K562 (cell line): ENCODE measurements at regions not wholly inside any gene's neighbourhood (a gene's known extent, or its start where the extent isn't known, plus 50 kb on each side); places are given as distances from the start of the nearest gene placed in this dataset.
A peak's percentile ranks its signal among the peaks of the same experiment; 100 is the strongest.

Experiments used
- ATAC-seq: fragments of 200-7000 bp; cut with Tn5 transposase; 3 replicates; pipeline ENCODE4 v1.9.1; 2020; ENCODE audit warnings: moderate library complexity
- BruUV-seq: library from RNA; stranded (reverse); fragments of 400-500 nt; replicated peaks from 2 replicates; lab custom pipeline; 2021; lab: Mats Ljungman, UMichigan
- CTCF ChIA-PET: fragments of 300-600 bp; formaldehyde crosslinking; extraction: SDS; loops from one replicate; lab custom pipeline; 2021; ENCODE audit warnings: low intra/inter-chr PET ratio; lab: Yijun Ruan, JAX
- POLR2A ChIA-PET: fragments of 300-600, 350-650 bp; sonication (Branson Sonifier 250); formaldehyde crosslinking; extraction: SDS; loops from one replicate; lab custom pipeline; 2021; ENCODE audit warnings: antibody characterized with exemption, inconsistent platforms; lab: Yijun Ruan, JAX
- DNase-seq, 4 experiments: peaks; one replicate each; pipeline versions ENCODE4 v3.0.0 to v3.0.0-alpha.2; 2011 to 2018; ENCODE audit warnings: low spot score in 3 of 4, mixed read lengths in 3 of 4; ENCODE audit errors: extremely low read depth in 1 of 4
- FAIRE-seq: peaks from 2 replicates; lab custom pipeline; 2011; peaks lifted over from hg19 to GRCh38; lab: Jason Lieb, UNC
- H2AFZ ChIP-seq: 2 replicates; pipeline ENCODE4 v1.6.0; 2011; ENCODE audit warnings: low read depth, low read length, control low read depth, inconsistent platforms
- H3K27ac ChIP-seq: fragments of 200-600 bp; 3 replicates; pipeline ENCODE4 v1.8.0; 2011; ENCODE audit warnings: low read depth, mild to moderate bottlenecking, control low read depth, inconsistent platforms, low read length, moderate library complexity, mixed read lengths; ENCODE audit errors: extremely low read depth
- H3K27me3 ChIP-seq, 2 experiments: fragments of 300-600 bp in 1 of 2; 2 replicates in 1 of 2; 3 replicates in 1 of 2; pipeline versions ENCODE4 v1.6.0 to v1.8.0; 2011; ENCODE audit warnings: inconsistent platforms in 2 of 2, low read length in 2 of 2, mild to moderate bottlenecking in 1 of 2, mixed read lengths in 1 of 2, moderate library complexity in 1 of 2; ENCODE audit not compliant: control insufficient read depth in 2 of 2, insufficient read depth in 2 of 2
- H3K36me3 ChIP-seq: fragments of 300-600 bp; 3 replicates; pipeline ENCODE4 v1.8.0; 2011; ENCODE audit warnings: mild to moderate bottlenecking, low read length, inconsistent platforms; ENCODE audit not compliant: control insufficient read depth, insufficient read depth
- H3K4me1 ChIP-seq, 2 experiments: fragments of 200-600 bp in 1 of 2; replicated peaks in 1 of 2; 2 replicates in 1 of 2; 3 replicates in 1 of 2; pipeline versions ENCODE4 v1.5.1 to v1.8.0; 2011; ENCODE audit warnings: inconsistent platforms in 2 of 2, low read length in 2 of 2, mild to moderate bottlenecking in 1 of 2, mixed read lengths in 1 of 2, moderate library complexity in 1 of 2; ENCODE audit not compliant: control insufficient read depth in 2 of 2, insufficient read depth in 2 of 2
- H3K4me2 ChIP-seq: 2 replicates; pipeline ENCODE4 v1.6.1; 2011; ENCODE audit warnings: low read length, control low read depth, inconsistent platforms, mixed read lengths; ENCODE audit not compliant: insufficient read depth
- H3K4me3 ChIP-seq: fragments of 200-600 bp; sonication (generic), shearing (Covaris generic); 2 replicates; pipeline ENCODE4 v1.5.1; 2016; ENCODE audit warnings: control low read depth, inconsistent platforms
- H3K79me2 ChIP-seq: fragments of 200-600 bp; 3 replicates; pipeline ENCODE4 v1.8.0; 2011; ENCODE audit warnings: low read length, inconsistent platforms; ENCODE audit not compliant: control insufficient read depth, insufficient read depth
- H3K9ac ChIP-seq, 2 experiments: 2 replicates each; pipeline versions ENCODE4 v1.6.0 to v1.6.1; 2011; ENCODE audit warnings: low read depth in 2 of 2, low read length in 2 of 2, control low read depth in 1 of 2, inconsistent platforms in 1 of 2, mild to moderate bottlenecking in 1 of 2, mixed read lengths in 1 of 2; ENCODE audit not compliant: insufficient read depth in 1 of 2
- H3K9me1 ChIP-seq: one replicate; pipeline ENCODE4 v1.6.0; 2011; ENCODE audit warnings: inconsistent platforms, mild to moderate bottlenecking, low read length, moderate library complexity; ENCODE audit not compliant: control insufficient read depth, insufficient read depth
- H3K9me3 ChIP-seq: replicated peaks from 2 replicates; pipeline ENCODE4 v1.5.1; 2011; ENCODE audit warnings: low read depth, low read length, inconsistent platforms; ENCODE audit not compliant: control insufficient read depth, insufficient read depth
- H4K20me1 ChIP-seq: replicated peaks from 2 replicates; pipeline ENCODE4 v1.6.1; 2011; ENCODE audit warnings: low read length, inconsistent platforms, mixed read lengths; ENCODE audit not compliant: control insufficient read depth, insufficient read depth
- C11orf30 ChIP-seq: fragments of 450-650 bp; IDR thresholded peaks from 2 replicates; pipeline ENCODE4 v1.6.1; 2016; ENCODE audit warnings: low read depth, mild to moderate bottlenecking
- GTF2E2 ChIP-seq: fragments of 200-800 bp; sonication (Bioruptor generic); IDR thresholded peaks from 2 replicates; pipeline ENCODE4 v1.6.1; 2016; ENCODE audit warnings: missing genetic modification characterization, missing compliant biosample characterization
- MYBL2 ChIP-seq, 2 experiments: fragments of 450-650 bp in 1 of 2; sonication (generic) in 1 of 2; formaldehyde crosslinking in 1 of 2; IDR thresholded peaks; 2 replicates each; pipeline versions ENCODE4 v1.6.1 to v1.8.1; 2017 to 2022; ENCODE audit warnings: borderline replicate concordance in 1 of 2, inconsistent platforms in 1 of 2, low read depth in 1 of 2, mild to moderate bottlenecking in 1 of 2, missing genetic modification reagents in 1 of 2, moderate library complexity in 1 of 2
- NCOA2 ChIP-seq, 2 experiments: fragments of 450-650 bp; IDR thresholded peaks; 2 replicates each; pipeline ENCODE4 v1.6.1; 2018; ENCODE audit warnings: mild to moderate bottlenecking in 2 of 2, moderate library complexity in 1 of 2; ENCODE audit not compliant: partially characterized antibody in 2 of 2
- PYGO2 ChIP-seq: fragments of 450-650 bp; IDR thresholded peaks from 2 replicates; pipeline ENCODE4 v1.6.1; 2016; ENCODE audit warnings: mild to moderate bottlenecking, missing genetic modification characterization, moderate library complexity, missing compliant biosample characterization
- WGBS: fragments of 100-300 bp; shearing (Covaris generic); methylation state at CpG from one replicate; pipeline ENCODE4 v1.1.6; 2016; ENCODE audit warnings: low coverage, mixed read lengths; ENCODE audit not compliant: insufficient coverage; ENCODE audit errors: missing lambda C conversion rate; 5-methylcytosine and 5-hydroxymethylcytosine counted together
- in situ Hi-C: fragments of 300-500 bp; cut with MboI; formaldehyde crosslinking; loops from 4 replicates; pipeline ENCODE4 v1.15.0; 2018; ENCODE audit warnings: inconsistent platforms, mixed read lengths
- intact Hi-C: fragments of 100-400 bp; cut with micrococcal nuclease; formaldehyde crosslinking; loops from 2 replicates; pipeline ENCODE4 v1.14.2; 2022

- intact Hi-C loops = no loop called here
- Histone ChIP-seq H3K4me2 (no peak overlapping the region), H3K36me3 (no peaks in the 10 kb centered on the region), H3K27me3 (no peaks in the 10 kb centered on the region)
- ATAC-seq = no peak
- no TSS peak for BruUV-seq
- TF ChIP-seq PYGO2 (no peak), MYBL2 (IDR thresholded peaks at IDR 0.05; ENCODE audit: low read depth) (no peak), MYBL2 (CRISPR knock-in tag; IDR thresholded peaks at IDR 0.05; ENCODE audit: borderline replicate concordance) (no peak), C11orf30 (no peak)
- TF ChIP-seq, all 486 proteins: peak for 0
- DNase-seq (no peak), FAIRE-seq (no peak)
- Histone ChIP-seq H3K79me2 (no peaks in the 10 kb centered on the region), H4K20me1 (no peaks in the 10 kb centered on the region), H3K9ac (no peak overlapping the region), H3K4me1 (no peaks in the 10 kb centered on the region), H3K4me3 (no peak overlapping the region), H3K9me1 (no peaks in the 10 kb centered on the region), H2AFZ (peak overlapping the region; percentile 6; the same call in 1 of the 2 replicates), H3K9me3 (no peaks in the 10 kb centered on the region), H3K27ac (no peak overlapping the region)
- in situ Hi-C loops = no loop called here
- ChIA-PET CTCF (no interaction called here), POLR2A (no interaction called here)
Measured at GRCh38 chr2:145626301-145626700, 1106.4 kb upstream of the ZEB2 start.

DNA sequence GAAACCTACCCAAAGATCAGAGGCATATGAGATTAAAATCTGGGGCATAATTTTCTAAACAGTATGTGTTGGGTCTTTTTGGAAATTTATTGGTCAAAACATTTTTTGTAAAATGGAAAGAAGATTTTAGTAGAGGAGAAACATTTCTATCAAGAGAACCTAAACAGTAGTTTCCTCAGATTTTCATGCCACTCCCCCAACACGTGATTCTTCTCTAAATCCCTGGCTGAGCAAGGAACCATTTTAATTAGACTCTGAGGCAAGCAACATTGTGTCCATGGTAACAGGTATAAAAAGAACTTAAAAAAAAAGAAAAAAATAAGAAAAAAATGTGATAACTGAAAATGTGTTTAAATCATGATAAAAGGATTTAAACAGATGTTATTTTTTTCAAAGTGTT lies 1105.2 kb upstream of the ZEB2 start:
- in situ Hi-C loops = no loop called here
- no peak for DNase-seq
- CTCF ChIA-PET = no interaction called here
- H3K4me3 ChIP-seq = no peak overlapping the region
- no peak overlapping the region for H3K9ac ChIP-seq
- no peak for ATAC-seq
- intact Hi-C loops = no loop called here
- H3K4me1 ChIP-seq = no peaks in the 10 kb centered on the region
- H3K36me3 ChIP-seq = no peaks in the 10 kb centered on the region
- H2AFZ ChIP-seq = no peak overlapping the region
- WGBS = 73% methylated on average over 1 of the region's 1 CpG
- H3K27ac ChIP-seq = no peak overlapping the region
- no peaks in the 10 kb centered on the region for H3K79me2 ChIP-seq
- H3K9me3 ChIP-seq = no peaks in the 10 kb centered on the region
- no peak overlapping the region for H3K4me2 ChIP-seq
- no TSS peak for BruUV-seq
- no peak for FAIRE-seq
- no peak for TF ChIP-seq GTF2E2 (tag)
- no peak for TF ChIP-seq NCOA2 (IDR thresholded peaks at IDR 0.05; ENCODE audit: partially characterized antibody in 2 of 2)
- no peaks in the 10 kb centered on the region for H3K27me3 ChIP-seq
- no peaks in the 10 kb centered on the region for H4K20me1 ChIP-seq
- POLR2A ChIA-PET = no interaction called here
- H3K9me1 ChIP-seq = no peaks in the 10 kb centered on the region
